Hematopoietic multipotent progenitor cell treated with erythropoietin and hydrocortisone succinate and interleukin-3 and kit ligand, for 15 days (in vitro differentiated cells): ENCODE measurements at regions not wholly inside any gene's neighbourhood (a gene's known extent, or its start where the extent isn't known, plus 50 kb on each side); places are given as distances from the start of the nearest gene placed in this dataset.

ENCODE experiments used
- DNase-seq: peaks from one replicate; pipeline ENCODE4 v3.0.0-alpha.2; 2015; ENCODE audit warnings: low spot score

DNA sequence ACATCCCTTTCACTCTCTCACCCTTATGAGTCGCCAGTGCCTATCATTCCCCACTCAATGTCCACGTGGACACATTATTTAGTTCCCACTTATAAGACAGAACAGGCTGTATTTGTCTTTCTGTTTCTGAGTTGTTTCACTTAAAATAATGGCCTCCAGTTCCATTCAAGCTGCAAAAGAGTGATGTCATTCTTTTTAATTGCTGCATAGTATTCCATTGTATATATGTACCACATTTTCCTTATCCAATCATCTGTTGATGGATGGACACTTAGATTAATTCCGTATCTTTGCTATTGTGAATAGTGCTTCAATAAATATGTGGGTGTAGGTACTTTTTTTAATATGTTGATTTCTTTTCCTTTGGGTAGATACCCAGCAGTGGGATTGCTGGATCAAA is 79.1 kb downstream of the ZNF365 start:
- DNase-seq = no peak

- DNase-seq = no peak
Measured at GRCh38 chr10:62454687-62455397, 80.7 kb downstream of the ZNF365 start.

GRCh38 chr10:62456611-62457101 is 82.5 kb downstream of the ZNF365 start:
- DNase-seq = no peak

- no peak for DNase-seq
Measured at GRCh38 chr10:62457196-62457595, 83.0 kb downstream of the ZNF365 start.

GRCh38 chr10:62457598-62457997 is 83.4 kb downstream of the ZNF365 start:
- no peak for DNase-seq

GRCh38 chr10:62459072-62459471 is 84.9 kb downstream of the ZNF365 start:
- DNase-seq = no peak

- DNase-seq = no peak
Measured at GRCh38 chr10:62459500-62459899, 85.3 kb downstream of the ZNF365 start.

- DNase-seq = no peak
Measured at GRCh38 chr10:62460393-62460792, 86.2 kb downstream of the ZNF365 start.

GRCh38 chr10:62461120-62461519 is 87.0 kb downstream of the ZNF365 start:
- no peak for DNase-seq

- DNase-seq = no peak
Measured at GRCh38 chr10:62462461-62462860, 88.3 kb downstream of the ZNF365 start.

DNA sequence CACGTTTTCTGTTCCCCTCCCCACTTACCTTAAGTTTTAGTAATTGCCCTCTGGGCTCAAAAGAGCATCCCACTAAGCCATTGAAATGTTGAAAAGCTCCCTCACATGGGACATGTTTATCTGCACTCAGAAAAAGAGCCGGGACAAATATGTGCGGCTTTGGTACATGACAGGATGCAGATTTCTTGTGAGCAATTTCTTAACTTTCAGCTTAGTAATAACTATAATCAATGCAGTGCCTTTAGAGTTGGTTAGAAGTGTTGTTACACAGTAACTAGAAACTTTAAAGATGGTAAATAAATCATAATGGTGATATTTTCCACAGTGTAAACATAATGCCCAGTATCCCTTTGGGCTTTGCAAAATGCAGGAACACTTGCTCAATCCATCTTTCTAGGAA is 89.2 kb downstream of the ZNF365 start:
- no peak for DNase-seq

DNA sequence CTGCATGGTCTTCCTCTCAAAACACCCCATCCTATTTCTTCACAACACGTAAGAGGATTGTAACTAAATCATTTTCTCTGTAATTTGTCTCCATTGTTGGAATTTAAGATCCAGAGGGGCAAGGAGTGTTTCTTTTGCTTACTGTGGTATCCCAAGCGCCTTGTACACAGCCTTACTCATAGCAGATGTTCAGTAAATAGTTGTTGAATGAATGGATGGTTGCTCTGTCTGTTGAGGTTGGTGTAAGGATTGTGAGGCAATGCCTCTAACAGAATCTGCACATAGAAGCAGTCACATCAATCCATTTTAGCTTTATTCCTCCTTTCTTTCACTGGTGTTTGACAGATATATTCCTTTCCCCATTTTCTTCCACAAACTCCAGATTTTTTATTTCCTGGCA is 90.1 kb downstream of the ZNF365 start:
- no peak for DNase-seq

DNA sequence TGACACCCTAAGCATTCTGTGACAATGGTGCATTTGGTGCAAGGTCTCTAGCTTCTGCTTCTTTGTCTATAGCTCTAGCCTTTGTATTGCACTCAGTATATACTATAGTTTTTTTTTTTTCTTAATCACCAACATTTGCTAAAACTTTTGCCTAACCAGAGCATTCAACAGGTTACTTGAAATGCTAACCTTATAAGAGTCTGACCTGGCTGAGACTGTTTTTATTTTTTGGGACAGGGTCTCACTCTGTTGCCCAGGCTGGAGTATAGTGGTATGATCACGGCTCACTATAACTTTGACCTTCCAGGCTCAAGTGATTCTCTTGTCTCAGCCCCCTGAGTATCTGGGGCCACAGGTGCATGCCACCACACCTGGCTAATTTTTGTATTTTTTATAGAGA is 92.4 kb downstream of the ZNF365 start:
- no peak for DNase-seq

- DNase-seq = no peak
Measured at GRCh38 chr10:62467527-62467926, 93.4 kb downstream of the ZNF365 start.

DNA sequence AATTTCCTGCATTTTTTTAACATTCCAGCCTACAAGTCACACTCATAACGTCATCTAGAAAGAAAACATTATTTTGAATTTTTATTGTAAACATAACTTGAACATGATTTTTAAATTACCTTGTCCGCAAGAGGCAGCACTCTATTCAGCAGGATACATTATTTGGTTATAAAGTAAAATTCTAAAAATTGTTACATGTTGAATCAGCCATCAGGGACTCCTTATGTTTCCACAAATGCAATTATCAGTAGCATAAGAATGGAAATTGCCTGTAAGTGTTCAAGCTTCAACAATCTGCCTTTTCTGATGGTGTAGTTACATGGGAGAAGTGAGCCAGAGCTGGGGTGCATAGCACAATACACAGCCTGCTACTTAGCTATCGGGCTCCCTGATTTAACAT is 97.5 kb downstream of the ZNF365 start:
- DNase-seq = no peak

- DNase-seq = no peak
Measured at GRCh38 chr10:62473241-62473640, 99.1 kb downstream of the ZNF365 start.

GRCh38 chr10:62475551-62475950 is 101.4 kb downstream of the ZNF365 start:
- DNase-seq = no peak

DNA sequence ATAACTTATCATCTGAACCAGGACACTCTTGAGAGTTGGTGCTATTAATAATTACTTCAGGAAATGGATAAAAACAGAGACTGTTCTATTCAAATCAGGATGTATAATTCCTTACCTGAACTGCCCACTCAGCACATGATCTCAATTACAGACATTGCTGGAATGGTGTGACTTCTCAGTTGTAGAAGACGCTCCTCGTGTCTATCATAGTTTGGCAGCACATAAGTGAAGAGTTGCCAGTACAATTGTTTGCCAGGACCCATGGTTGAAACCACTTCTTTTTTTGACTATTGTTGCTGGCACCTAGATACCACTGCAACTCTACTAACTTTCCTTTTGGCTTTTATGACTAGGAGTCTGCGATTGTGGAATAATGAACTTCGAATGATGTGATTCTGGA is 105.4 kb downstream of the ZNF365 start:
- DNase-seq = no peak

DNA sequence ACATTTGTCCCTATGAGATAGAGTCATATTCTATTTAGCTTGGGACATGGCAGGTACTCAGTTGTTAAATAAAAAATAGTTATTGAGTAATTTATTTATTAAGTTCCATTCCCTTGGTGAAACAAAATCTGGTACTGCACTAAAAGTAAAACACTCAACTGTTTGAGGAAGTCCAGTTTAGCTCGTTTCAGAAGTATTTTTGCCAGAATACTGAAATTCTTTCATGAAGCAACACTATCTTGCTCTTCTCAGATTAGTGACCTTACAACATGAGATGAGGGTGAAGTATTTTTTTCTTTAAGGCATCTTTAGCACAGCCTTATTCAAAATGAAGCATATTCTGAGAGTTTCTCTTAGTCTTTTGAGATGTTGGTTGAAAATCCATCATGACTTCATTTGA is 106.0 kb downstream of the ZNF365 start:
- DNase-seq = no peak

- DNase-seq = no peak
Measured at GRCh38 chr10:62482581-62482980, 108.4 kb downstream of the ZNF365 start.

DNA sequence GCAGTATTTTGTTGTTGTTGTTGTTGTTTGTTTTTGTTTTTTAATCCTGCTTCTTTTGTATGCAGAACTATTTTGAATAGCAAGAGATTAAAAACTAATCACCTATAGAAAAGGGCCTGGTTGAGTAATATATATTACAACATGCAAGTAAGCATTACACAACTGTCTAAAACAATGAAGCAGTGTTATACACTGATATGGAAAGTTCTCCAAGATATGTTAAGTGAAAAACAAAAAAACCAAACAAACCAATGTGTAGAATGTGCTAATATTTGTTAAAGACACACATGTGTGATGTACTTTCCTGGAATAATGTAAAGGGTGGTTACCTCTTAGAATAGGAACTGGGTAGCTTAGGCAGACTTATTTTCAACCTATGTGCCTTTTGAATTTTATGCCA is 117.4 kb downstream of the ZNF365 start:
- DNase-seq = no peak

DNA sequence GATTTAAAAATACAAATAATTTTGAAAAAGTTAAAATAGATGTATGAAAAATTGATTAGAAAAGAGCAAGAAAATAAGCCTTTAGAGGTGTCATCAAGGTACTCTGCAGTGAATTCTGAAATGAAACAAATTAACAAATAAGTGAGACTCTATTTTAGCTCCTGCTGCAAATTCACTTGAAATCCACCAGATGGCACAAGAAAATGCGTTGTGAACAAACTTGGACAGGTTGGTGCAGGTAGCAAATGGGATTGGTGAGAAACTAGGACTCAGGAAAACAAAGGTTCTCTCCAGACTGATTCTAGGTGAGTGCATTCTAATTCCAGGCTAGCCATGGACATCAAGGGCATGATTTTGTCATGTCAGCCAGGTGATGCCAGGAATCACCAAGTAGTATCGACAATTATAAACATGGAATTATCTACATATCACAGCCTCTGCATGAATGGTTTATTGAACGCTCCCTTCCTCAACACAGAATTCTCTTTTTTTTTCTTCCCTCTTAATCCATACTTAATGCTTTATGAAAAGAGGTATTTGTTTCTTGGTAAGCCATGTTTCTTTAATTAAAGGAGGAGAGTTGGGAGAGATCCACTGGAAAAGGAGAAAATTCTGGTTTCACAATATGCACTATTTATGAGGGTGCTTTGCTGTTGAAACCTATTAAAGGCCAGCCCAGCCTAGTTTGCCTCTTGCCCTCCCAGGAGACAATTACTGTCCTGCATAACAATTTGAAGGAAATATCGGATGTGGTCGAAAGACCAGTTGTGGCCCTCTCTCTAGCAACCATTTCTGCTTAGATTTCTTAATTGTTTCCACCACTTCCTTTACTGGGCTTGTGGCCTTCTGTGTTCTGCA is 118.1 kb downstream of the ZNF365 start:
- DNase-seq = no peak

DNA sequence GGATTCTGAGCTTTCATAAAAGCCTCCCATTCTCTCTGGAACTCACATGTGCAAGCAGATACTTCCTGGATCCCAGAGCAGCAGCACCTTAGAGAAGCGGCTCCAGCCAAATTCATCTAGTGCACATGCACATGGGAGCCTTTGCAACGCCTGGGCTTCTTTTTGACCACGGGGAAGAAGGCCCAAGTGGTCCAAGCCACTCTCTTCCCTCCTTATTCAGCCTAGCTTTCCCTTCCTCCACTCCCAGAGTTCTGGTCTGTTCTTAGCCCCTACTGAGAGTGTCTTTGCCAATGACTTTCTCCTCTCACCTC is 118.7 kb downstream of the ZNF365 start:
- DNase-seq = no peak

GRCh38 chr10:62496925-62497324 is 122.8 kb downstream of the ZNF365 start:
- no peak for DNase-seq
